HEK293 (cell line): ENCODE measurements at regions not wholly inside any gene's neighbourhood (a gene's known extent, or its start where the extent isn't known, plus 50 kb on each side); places are given as distances from the start of the nearest gene placed in this dataset.
"Not testable (repeated sequence)": the region's sequence is repeated elsewhere in the genome, so short reads cannot be mapped to it uniquely, and the experiment has no call there.

Experiments
- CTCF ChIP-seq: fragments of 450-650 bp; formaldehyde crosslinking; IDR thresholded peaks from 2 replicates; pipeline ENCODE4 v1.5.1; 2016; ENCODE audit warnings: missing biosample characterization, missing genetic modification characterization
- WT1 ChIP-seq: fragments of 450-650 bp; formaldehyde crosslinking; IDR thresholded peaks from 2 replicates; pipeline ENCODE4 v1.5.1; 2016; ENCODE audit warnings: missing biosample characterization, missing genetic modification characterization
- ZNF514 ChIP-seq: fragments of 450-650 bp; formaldehyde crosslinking; IDR thresholded peaks from 2 replicates; pipeline ENCODE4 v1.5.1; 2016; ENCODE audit warnings: missing biosample characterization, missing genetic modification characterization
- ZNF660 ChIP-seq: fragments of 450-650 bp; IDR thresholded peaks from 2 replicates; pipeline ENCODE4 v1.5.1; 2018; ENCODE audit warnings: missing biosample characterization, mild to moderate bottlenecking, missing genetic modification characterization
- ZNF76 ChIP-seq: fragments of 450-650 bp; formaldehyde crosslinking; IDR thresholded peaks from 2 replicates; pipeline ENCODE4; 2016; ENCODE audit warnings: low read depth, missing biosample characterization, missing genetic modification characterization, borderline replicate concordance
- TF ChIP-seq, protein P1 (sequence below): fragments of 450-650 bp; formaldehyde crosslinking; IDR thresholded peaks from 2 replicates; pipeline ENCODE4 v1.5.1; 2016; ENCODE audit warnings: missing biosample characterization, missing genetic modification characterization
- TF ChIP-seq, protein P2 (sequence below): fragments of 450-650 bp; formaldehyde crosslinking; optimal IDR thresholded peaks from 2 replicates; pipeline ENCODE3; 2016; ENCODE audit warnings: missing biosample characterization, mild to moderate bottlenecking, missing genetic modification characterization

- TF ChIP-seq CTCF (tag by site-specific recombination); ZNF76 (tag by site-specific recombination); ZNF660; ZNF514 (tag by site-specific recombination); WT1 (tag by site-specific recombination): not testable (repeated sequence)
- TF ChIP-seq, protein P1, sequence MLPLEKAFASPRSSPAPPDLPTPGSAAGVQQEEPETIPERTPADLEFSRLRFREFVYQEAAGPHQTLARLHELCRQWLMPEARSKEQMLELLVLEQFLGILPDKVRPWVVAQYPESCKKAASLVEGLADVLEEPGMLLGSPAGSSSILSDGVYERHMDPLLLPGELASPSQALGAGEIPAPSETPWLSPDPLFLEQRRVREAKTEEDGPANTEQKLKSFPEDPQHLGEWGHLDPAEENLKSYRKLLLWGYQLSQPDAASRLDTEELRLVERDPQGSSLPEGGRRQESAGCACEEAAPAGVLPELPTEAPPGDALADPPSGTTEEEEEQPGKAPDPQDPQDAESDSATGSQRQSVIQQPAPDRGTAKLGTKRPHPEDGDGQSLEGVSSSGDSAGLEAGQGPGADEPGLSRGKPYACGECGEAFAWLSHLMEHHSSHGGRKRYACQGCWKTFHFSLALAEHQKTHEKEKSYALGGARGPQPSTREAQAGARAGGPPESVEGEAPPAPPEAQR (tag by site-specific recombination), result not testable (repeated sequence)
- TF ChIP-seq, protein P2, sequence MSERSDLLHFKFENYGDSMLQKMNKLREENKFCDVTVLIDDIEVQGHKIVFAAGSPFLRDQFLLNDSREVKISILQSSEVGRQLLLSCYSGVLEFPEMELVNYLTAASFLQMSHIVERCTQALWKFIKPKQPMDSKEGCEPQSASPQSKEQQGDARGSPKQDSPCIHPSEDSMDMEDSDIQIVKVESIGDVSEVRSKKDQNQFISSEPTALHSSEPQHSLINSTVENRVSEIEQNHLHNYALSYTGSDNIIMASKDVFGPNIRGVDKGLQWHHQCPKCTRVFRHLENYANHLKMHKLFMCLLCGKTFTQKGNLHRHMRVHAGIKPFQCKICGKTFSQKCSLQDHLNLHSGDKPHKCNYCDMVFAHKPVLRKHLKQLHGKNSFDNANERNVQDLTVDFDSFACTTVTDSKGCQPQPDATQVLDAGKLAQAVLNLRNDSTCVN (tag by site-specific recombination), result not testable (repeated sequence)
Measured at GRCh38 chr16:65549689-65550088, 427.8 kb upstream of the CDH11 start.
